GM12878 (cell line): ENCODE measurements at regions not wholly inside any gene's neighbourhood (a gene's known extent, or its start where the extent isn't known, plus 50 kb on each side); places are given as distances from the start of the nearest gene placed in this dataset.
"Not testable (repeated sequence)": the region's sequence is repeated elsewhere in the genome, so short reads cannot be mapped to it uniquely, and the experiment has no call there.

Source experiments
- CBFB ChIP-seq: IDR thresholded peaks from 2 replicates; pipeline ENCODE4 v1.6.1; 2016; ENCODE audit warnings: antibody characterized with exemption, low read depth
- EP300 ChIP-seq, 2 experiments: fragments of 150-350 bp in 1 of 2; IDR thresholded peaks; 2 replicates each; pipeline ENCODE4 v1.6.1; 2011 to 2012; ENCODE audit warnings: low read depth in 2 of 2, low read length in 2 of 2, borderline replicate concordance in 1 of 2, improper control_type of control experiment in 1 of 2, inconsistent platforms in 1 of 2; ENCODE audit not compliant: control insufficient read depth in 1 of 2
- EZH2 ChIP-seq: IDR thresholded peaks from 2 replicates; pipeline ENCODE4 v1.6.1; 2012; ENCODE audit warnings: low read depth, mild to moderate bottlenecking, control low read depth, inconsistent platforms, low read length, borderline replicate concordance; ENCODE audit not compliant: control insufficient read depth
- HDGF ChIP-seq: fragments of 450-650 bp; IDR thresholded peaks from 2 replicates; pipeline ENCODE4 v1.6.1; 2016; ENCODE audit warnings: antibody characterized with exemption
- NR2C2 ChIP-seq: IDR thresholded peaks from 2 replicates; pipeline ENCODE4 v1.6.1; 2011; ENCODE audit warnings: borderline replicate concordance, low read depth; ENCODE audit not compliant: control insufficient read depth, insufficient read length
- RAD51 ChIP-seq: fragments of 450-650 bp; IDR thresholded peaks from 2 replicates; pipeline ENCODE4 v1.6.1; 2016; ENCODE audit warnings: moderate library complexity, mild to moderate bottlenecking, inconsistent platforms
- SMC3 ChIP-seq: IDR thresholded peaks from 2 replicates; pipeline ENCODE4 v1.6.1; 2011; ENCODE audit warnings: low read length, improper control_type of control experiment, borderline replicate concordance
- TCF3 ChIP-seq: IDR thresholded peaks from 2 replicates; pipeline ENCODE4 v1.6.1; 2012; ENCODE audit warnings: low read depth, mild to moderate bottlenecking, low read length, borderline replicate concordance; ENCODE audit not compliant: insufficient read depth
- ZBED1 ChIP-seq: IDR thresholded peaks from 2 replicates; pipeline ENCODE4 v1.6.1; 2016; ENCODE audit warnings: borderline replicate concordance
- ZNF207 ChIP-seq: fragments of 450-650 bp; IDR thresholded peaks from 2 replicates; pipeline ENCODE4 v1.6.1; 2014; ENCODE audit warnings: antibody characterized with exemption, mild to moderate bottlenecking, borderline replicate concordance

- not testable (repeated sequence) for TF ChIP-seq HDGF; EP300 (IDR thresholded peaks at IDR 0.05; ENCODE audit: borderline replicate concordance in 1 of 2, control insufficient read depth in 1 of 2, low read depth in 2 of 2, low read length in 2 of 2); SMC3; RAD51; ZBED1; CBFB; EZH2; ZNF207; NR2C2; TCF3
Observed at GRCh38 chr14:34079643-34080042, 128.8 kb upstream of the EGLN3 start.
